GM19239 (cell line): ENCODE measurements at regions not wholly inside any gene's neighbourhood (a gene's known extent, or its start where the extent isn't known, plus 50 kb on each side); places are given as distances from the start of the nearest gene placed in this dataset.
"Not testable (repeated sequence)": the region's sequence is repeated elsewhere in the genome, so short reads cannot be mapped to it uniquely, and the experiment has no call there.

ENCODE experiments used
- DNase-seq: peaks from one replicate; pipeline ENCODE4 v3.0.0; 2011; ENCODE audit warnings: low spot score; ENCODE audit not compliant: insufficient read length
- FAIRE-seq: peaks from 2 replicates; lab custom pipeline; 2011; peaks lifted over from hg19 to GRCh38; lab: Jason Lieb, UNC

DNA sequence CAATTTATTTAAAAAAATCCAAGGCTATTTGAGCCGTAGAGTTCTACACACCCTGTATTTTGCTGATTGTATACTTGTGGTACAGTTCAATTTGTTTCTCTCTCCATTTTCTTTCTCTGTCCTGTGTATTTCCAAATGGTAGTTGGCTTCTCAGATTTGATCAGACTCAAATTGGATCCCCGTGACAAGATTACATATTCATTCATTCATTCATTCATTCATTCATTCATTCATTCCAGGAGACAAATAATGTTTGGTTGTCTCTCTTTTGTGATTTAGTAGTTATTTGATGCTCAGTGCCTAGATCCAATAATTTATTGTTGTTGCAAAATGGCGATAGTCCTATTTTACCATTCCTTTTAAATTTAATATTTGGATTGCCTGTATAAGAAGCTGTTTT, 292.8 kb upstream of the RIOK2 start:
- no peak for DNase-seq
- FAIRE-seq: no peak

DNA sequence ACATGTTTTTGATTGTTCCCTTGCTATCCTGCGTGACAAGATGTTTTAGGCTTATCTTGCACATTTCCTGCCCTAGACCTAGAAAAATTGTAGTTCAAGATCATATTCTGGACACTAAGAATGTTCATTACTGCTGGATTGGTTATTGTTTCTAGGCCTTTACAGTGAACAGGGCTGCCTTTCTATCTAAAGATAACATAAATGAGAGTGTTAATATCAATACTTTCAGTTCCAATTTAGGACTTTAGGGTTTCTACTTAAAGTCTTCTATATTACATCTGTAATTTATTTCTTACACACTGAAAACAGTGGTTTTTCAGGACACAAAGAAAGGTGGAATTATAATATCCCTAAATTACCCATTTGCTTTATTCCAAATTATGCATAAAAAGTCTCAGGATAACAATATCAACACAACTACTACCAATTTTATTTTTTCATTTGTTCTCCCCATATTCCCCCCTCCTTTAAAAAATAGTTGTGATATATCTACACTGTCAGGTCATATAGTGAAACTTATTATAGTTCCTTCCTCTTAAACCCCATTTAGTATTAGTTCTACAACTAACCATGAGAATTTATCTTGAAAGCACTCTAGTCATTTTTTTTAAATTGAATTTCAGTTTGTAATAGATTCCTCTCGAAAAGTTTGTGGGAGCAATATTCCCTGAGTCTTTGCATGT, 293.9 kb upstream of the RIOK2 start:
- FAIRE-seq: no peak
- no peak for DNase-seq

DNA sequence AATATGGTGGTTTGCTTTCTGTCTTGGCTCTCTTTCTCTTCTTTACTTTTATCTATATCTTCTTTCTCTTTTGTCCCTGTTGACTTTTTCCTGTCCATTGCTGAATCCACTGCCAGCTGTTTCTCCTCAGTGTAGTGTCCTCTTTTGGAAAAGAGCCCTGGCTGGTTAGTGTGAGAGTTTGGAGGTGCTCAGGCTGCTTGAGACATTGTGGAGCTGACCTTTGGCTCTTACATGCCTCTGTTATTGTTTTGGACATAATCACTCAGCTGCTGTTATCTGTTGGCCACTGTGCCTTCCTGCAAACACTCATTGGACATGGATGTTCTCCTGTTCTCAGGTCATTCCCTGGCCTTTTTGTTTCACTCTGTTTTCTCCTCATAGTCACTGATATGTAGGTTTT, 295.4 kb upstream of the RIOK2 start:
- no peak for DNase-seq
- FAIRE-seq: no peak

DNA sequence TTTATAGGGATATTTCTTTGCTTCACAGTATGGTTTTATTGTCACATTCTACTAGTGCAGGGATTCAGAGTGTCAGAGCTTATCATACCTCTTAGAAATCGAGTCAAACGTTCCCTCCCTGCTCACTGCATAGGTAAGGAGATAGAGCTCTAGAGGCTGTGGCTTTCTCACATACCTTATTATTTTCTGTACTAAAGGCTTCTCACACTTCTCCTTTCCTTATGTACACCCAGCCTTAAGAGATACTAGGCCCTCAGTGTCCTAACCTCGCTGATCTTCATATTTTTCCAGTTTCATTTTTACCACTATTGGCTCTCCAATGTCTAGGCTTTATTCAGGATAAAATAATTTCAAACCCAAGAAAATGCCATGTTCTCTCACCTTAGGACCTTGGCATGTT, 297.3 kb upstream of the RIOK2 start:
- no peak for FAIRE-seq
- DNase-seq: no peak

DNA sequence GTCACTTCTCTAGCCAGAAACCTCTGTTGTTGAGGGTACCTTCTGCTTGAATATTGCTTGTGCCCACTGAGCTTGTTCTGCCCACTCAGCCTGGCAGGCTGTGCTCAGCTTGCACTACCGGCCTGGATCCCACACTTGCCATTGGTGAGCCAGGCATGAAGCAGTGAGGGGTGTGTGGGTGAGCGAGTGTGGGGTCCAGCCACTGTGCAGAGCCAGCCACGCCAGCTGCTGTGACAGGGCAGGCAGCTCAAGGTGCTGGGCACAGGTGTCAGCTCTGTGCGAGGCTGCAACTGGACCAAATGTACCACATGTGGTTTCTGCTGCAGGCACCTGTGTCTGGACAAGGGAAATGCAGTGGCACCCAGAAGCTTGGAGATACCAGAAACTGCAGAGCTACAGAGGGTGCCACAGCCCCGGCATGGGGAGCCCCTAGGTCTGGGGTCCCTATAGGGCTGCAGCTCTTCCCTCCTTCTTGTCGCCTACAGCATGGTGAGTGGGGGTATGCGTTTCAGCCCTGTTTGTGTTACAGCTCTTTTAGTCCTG, 305.1 kb upstream of the RIOK2 start:
- no peak for FAIRE-seq

DNA sequence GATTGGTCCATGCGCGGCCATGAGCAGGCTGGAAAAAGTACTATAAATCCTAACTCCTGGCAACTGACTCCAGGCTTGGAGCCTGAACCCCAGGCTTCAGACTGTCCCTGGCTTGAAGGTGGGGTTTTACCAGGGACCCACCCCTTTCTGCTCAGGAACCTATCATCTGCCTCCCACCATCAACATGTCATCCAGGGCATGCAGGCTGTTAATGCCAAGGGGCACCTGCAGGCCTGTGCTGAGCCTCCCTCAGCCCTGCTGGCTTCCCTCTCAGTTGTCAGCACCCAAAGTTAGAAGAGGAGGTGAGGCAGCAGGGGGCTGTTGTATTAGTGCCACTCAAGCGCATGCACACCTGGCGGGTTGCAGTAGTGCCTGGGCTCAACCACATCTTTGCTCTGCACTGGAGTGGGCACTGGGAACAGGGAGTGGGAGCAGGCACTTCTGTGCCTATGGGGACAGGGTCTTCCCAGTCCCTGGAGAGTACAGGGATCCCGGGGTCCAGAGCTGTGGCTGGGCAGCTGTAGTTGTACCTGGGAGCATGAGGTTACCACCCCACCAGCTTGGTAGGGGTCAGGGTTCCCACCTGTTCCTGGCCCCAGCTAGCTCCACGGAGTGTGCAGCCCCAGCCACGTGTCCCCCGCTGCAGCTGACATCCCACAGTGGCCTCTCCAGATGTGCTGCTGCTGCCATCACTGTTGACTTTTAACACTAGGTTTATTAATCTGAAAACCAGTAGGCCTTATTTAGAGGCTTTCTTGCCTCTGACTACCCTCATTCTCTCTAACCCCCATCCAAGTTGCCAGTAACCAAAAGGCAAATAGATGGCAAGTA, 306.2 kb upstream of the RIOK2 start:
- no peak for DNase-seq
- FAIRE-seq: no peak

More for the DNA sequence above, 305.1 kb upstream of the RIOK2 start:
- no peak for DNase-seq

DNA sequence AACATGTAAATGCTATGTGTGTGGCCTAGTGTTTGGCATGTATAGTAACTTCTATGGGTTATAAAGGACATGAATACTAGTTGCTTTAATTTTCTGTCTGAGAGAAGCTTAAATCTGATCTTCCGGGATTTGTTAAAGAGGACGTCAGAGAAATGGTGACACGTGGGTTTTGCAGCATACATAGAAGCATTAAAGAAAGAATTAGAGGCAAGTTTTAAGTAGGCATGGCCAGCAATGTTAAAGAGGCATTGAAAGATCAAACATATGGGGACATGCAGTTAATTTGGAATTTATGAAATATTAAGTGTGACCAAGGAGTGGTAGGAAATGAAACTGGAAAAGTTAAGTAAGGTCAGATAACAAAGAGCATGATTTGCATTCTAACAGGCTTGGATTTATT, 311.4 kb upstream of the RIOK2 start:
- DNase-seq: no peak
- FAIRE-seq: no peak

DNA sequence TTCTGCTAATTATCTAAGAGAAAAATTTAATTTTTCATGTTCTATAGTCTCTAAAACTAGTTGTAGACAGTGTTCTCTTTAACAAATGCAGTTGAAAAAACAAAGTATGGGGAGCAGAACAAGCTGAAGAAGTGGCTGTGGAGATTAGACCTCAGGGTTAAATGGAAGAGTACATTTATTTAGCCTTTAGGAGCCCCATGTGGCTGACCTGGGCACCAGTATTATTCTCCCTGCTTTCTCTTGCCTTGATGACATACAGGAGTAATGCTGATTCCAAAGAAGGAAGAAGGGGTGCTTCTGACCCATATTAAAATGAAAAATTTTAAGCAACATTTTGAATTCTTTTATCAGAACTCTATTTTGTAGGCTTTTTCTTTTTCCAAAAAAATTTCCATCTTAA, 312.3 kb upstream of the RIOK2 start:
- DNase-seq (no peak), FAIRE-seq (no peak)

DNA sequence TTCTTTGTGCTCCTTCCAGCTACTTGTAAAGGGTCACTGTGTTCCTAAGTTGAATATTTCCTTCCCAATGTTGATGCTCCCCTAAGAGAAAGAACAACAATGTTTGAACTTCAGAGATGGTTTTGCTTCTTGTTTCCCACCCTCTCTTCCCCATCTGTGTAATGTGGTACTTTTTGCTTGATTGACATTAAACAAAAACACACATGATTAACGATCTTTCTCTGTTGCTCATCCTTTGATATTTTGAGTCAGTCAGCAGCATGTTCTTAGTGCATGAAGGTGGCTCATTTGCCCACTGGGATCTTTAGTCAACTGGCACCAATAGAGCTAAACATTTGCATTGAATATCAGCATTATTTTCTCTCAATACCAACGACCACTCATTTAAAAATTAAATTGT, 313.0 kb upstream of the RIOK2 start:
- no peak for DNase-seq
- FAIRE-seq: no peak

DNA sequence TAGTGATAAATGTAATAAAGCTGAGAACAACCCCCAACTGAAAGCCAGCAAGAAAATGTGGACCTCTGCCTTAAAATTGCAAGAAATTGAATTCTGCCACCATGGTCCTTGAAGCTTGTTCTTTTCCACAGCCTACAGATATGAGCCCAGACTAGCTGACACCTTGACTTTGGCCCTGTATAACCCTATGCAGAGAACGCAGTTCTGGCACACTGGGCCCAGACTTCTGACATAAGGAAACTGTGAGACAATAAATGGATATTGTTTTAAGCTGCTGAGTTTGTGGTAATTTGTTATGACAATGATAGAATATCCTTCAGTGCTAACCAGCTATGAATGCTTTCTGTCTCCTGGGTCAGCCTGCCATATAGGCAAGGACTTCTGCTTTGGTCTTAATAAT, 315.6 kb upstream of the RIOK2 start:
- DNase-seq (no peak), FAIRE-seq (no peak)

DNA sequence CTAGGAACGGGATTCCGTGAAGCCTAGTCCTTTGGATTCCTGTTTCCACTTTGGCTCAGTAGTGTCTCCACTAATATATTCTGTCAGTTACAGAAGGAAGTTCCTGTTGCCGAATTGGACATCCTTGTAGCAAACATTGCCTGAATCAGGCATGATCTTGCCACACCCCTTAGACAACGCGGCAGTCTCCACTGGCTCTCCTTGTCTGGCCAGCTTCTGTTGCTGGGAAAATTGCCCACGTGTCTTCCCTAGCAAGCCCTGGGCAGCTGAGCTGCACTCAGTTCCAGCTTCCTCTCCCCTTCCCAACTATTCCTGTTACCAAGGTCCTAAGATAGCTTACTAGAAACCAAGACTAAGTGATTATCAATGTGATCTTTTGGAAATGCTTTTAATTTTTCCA, 316.6 kb upstream of the RIOK2 start:
- FAIRE-seq (no peak), DNase-seq (no peak)

DNA sequence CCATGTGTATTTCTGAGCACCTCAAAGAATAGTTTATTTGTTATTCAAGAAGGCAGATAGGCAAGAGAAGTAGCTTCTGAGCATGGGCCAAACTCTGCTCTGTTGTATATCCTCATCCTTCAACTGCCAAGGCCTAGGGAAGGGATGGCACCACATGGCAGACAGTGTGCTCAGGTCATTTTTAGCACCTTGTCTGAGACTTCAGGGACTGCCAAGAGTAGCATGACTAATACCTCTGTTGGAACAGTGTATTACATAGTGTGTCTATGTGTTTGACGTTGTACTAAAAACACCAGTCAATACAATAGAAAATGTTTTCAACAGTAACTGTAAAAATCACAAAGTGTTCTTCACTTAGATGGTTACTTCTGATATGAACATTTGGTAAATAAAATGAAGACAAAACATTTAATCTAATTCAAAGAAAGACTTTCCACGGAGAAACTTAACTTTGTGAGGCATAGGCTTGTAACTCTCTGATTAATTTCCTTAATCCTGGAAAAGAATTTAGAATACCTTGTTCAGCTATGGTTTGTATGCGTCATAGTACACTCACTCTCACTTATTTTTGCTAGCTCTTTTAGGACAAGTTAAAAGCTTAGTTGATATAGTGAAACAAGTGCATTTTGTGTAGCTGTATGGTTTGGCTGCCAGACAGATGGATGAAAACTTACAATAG, 318.4 kb upstream of the RIOK2 start:
- FAIRE-seq: no peak

DNA sequence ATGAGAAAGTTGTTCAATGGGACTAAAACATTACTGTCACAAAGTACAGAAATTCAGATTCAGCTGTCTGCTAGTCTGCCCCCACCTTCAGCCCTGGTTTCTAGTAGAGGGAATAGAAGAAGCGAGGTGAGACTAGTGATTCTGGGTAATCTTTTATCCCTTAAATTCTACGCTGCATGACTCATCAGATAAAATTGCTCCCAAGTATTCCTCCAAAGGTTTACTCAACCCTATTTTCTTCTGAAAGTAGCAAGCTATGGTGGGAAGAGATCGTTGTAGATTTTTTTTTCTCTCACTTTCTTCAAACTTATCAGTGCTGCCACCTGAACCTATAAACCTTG, 318.9 kb upstream of the RIOK2 start:
- no peak for FAIRE-seq
- no peak for DNase-seq

More for the DNA sequence above, 318.4 kb upstream of the RIOK2 start:
- no peak for DNase-seq

DNA sequence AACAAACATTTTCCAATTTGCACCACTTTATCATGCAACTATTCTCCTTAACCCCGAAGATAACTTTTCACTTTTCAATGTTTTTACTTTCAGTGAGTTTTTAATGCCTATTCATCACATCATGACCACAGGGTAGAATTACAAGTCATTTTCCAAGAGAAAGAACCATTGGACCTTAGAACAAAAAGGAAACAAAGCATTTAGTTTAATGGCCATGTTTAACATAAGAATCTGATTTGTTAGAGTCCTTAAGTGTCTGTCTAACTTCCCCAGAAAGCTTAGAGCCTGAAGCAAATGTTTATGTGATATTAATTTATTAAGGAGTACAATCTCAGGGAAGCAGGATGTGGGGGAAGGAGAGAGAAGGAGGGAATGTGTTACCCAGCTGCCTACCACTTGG, 325.8 kb upstream of the RIOK2 start:
- FAIRE-seq: no peak
- DNase-seq: no peak

DNA sequence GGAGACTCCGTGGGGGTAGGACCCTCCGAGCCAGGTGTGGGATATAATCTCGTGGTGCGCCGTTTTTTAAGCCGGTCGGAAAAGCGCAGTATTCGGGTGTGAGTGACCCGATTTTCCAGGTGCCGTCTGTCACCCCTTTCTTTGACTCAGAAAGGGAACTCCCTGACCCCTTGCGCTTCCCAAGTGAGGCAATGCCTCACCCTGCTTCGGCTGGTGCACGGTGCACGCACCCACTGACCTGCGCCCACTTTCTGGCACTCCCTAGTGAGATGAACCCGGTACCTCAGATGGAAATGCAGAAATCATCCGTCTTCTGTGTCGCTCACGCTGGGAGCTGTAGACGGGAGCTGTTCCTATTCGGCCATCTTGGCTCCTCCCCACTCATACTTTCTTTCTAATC, 336.5 kb upstream of the RIOK2 start:
- FAIRE-seq: not testable (repeated sequence)

DNA sequence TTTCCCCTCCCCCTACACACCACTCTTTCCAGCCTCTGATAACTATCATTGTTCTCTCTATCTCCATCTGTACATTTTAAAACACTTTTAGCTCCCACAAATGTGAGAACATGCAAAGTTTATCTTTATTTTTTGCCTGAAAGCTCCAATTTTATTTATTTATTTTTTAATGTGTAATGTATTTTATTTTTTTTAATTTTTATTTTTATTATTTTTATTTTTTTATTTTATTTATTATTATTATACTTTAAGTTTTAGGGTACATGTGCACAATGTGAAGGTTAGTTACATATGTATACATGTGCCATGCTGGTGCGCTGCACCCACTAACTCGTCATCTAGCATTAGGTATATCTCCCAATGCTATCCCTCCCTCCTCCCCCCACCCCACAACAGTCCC, 340.3 kb upstream of the RIOK2 start:
- not testable (repeated sequence) for FAIRE-seq

More for the DNA sequence above, 336.5 kb upstream of the RIOK2 start:
- not testable (repeated sequence) for DNase-seq

DNA sequence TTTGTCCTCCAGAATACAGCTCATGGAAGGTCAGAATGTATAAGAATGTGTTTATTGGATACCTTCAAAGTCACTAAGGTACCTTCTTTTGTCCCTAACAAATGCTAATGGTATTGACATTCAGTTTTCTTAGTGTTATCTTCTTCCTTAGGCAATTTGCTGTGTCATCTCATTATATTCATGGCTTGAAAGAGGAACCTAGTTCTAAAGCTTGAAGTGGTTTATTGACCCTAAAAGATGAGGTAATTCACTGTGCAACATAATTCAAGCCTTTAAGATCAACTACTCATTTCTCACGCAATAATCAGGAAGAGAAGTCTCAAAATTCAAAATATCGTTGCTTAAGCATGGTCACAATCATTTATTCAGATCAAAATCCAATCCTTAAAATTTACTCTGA, 342.7 kb upstream of the RIOK2 start:
- FAIRE-seq (no peak), DNase-seq (no peak)

More for the DNA sequence above, 340.3 kb upstream of the RIOK2 start:
- not testable (repeated sequence) for DNase-seq

DNA sequence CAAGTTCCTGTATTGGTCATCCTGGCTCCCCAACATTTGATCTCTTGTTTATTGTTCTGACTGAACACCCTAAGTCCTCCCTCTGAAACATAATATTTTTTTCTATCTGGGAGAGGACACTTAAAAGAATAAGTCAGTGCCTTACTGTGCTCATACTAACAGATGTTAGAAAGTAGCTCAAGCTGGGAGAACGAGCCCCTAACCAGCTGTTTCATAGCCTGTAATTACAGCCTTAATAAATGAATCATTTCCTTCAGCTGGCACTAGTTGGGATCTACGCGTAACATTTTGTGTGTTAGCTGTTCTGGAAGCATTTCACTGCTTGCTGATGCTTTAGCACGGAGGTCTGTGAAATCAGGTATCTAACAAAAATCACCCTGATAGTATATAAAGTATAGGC, 345.9 kb upstream of the RIOK2 start:
- no peak for DNase-seq
- FAIRE-seq: peak; percentile 49

DNA sequence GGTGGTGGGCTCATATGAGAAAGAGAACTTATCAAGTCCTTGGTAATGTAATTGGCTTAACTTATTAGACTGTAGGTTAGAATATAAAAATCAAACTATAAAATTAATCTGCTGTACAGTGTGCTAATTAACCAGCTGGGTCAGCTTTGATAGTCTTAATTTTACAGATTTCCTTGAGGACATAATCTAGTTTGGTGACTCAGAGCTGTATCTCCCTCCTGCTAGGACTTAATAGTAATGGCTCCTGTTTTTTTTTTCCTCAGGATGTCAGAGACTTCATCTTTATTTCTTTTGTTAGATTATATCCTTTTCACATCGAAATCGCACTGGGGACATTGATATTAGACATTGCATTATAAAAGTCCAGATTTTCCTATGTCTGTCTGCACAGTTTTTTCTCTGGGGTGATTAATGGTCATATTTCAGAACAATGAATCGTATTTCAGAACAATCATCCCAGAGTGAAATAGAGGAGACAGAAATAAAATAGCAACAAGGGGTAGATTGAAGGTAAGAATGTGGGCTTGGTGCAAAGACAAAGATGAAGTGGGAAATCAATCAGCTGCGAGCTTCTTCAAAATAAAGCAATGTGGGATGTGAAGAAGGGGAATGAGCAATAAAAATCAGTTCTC, 346.4 kb upstream of the RIOK2 start:
- no peak for FAIRE-seq
- no peak for DNase-seq

DNA sequence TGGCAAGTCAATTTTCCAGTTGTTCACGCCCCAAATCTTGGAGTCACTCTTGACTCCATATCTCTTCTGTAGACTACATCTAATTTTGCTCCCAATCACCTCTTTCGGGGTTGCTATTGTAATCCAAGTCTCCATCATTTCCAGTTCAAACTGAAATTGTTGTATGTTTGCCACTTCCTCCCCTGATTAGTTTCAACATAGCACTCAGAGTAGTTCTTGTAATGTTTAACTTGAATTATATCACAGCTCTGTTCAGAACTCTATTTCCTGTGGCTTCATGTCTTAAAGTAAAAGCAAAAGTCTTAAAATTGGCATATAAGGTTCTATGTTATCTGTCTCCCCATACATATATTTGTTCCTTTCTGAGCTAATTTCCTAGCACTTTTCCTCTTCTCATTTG, 348.5 kb upstream of the RIOK2 start:
- FAIRE-seq (peak; percentile 78), DNase-seq (no peak)

DNA sequence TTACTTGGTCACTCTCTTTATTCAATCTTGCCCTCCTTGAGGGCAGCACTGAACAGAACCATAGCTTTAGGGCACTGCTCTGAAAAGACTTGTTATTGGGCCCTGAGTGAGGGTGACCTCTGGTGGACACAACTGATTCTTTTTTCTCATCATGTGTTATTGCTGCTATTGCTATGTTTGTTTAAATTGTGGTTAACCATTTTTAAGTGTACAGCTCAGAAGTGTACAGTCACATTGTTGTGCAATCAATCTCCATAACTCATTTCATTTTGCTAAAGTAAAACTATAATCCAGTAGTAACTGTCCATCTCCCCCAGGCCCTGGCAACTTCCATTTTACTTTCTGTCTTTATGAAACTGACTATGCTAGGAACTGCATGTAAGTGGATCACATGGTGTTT, 351.1 kb upstream of the RIOK2 start:
- FAIRE-seq (peak; percentile 90), DNase-seq (no peak)
